ENCODE measurements at regions not wholly inside any gene's neighbourhood (a gene's known extent, or its start where the extent isn't known, plus 50 kb on each side); places are given as distances from the start of the nearest gene placed in this dataset.

DNA sequence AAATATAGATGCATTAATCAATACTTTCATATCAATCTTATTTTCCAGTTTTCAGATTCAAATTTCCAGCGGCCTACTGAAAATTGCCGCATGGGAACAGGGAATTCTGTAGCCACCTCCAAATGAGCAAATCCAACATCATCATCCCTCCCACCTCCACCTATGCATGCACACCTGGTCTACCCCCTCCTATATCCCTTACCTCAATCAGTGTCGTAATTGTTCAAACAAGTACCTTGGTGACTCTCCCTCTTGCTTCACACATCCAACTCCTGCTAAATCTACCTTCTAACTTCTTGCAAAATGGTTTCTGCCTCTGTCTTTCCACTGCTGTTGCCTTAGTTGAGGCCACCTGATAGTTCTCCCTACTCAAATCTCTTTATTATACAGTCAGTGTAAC, 160.1 kb downstream of the SOX9 start:
- no peak overlapping the region for H3K27ac ChIP-seq (ENCODE audit: low read depth, low read length)
- H3K79me2 ChIP-seq (ENCODE audit: insufficient read depth, low read length) = no peaks in the 10 kb centered on the region
- no peaks in the 10 kb centered on the region for H3K9me3 ChIP-seq (ENCODE audit: insufficient read depth, low read length)
- no peak overlapping the region for H3K9ac ChIP-seq (ENCODE audit: low read length)
- no peak overlapping the region for H2AFZ ChIP-seq (ENCODE audit: low read depth, low read length, severe bottlenecking)
- H3K4me2 ChIP-seq (ENCODE audit: low read depth, low read length, poor library complexity, severe bottlenecking) = no peak overlapping the region
- no peaks in the 10 kb centered on the region for H3K27me3 ChIP-seq (ENCODE audit: low read length)
- H3K36me3 ChIP-seq (ENCODE audit: low read length) = no peaks in the 10 kb centered on the region
- H3K4me3 ChIP-seq (ENCODE audit: insufficient read depth, low read length, poor library complexity, severe bottlenecking) = no peak overlapping the region
- H3F3A ChIP-seq (ENCODE audit: insufficient read depth) = no peaks in the 10 kb centered on the region
- no peaks in the 10 kb centered on the region for H4K20me1 ChIP-seq (ENCODE audit: low read depth, low read length)
- TF ChIP-seq, protein P1, sequence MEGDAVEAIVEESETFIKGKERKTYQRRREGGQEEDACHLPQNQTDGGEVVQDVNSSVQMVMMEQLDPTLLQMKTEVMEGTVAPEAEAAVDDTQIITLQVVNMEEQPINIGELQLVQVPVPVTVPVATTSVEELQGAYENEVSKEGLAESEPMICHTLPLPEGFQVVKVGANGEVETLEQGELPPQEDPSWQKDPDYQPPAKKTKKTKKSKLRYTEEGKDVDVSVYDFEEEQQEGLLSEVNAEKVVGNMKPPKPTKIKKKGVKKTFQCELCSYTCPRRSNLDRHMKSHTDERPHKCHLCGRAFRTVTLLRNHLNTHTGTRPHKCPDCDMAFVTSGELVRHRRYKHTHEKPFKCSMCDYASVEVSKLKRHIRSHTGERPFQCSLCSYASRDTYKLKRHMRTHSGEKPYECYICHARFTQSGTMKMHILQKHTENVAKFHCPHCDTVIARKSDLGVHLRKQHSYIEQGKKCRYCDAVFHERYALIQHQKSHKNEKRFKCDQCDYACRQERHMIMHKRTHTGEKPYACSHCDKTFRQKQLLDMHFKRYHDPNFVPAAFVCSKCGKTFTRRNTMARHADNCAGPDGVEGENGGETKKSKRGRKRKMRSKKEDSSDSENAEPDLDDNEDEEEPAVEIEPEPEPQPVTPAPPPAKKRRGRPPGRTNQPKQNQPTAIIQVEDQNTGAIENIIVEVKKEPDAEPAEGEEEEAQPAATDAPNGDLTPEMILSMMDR (IDR thresholded peaks at IDR 0.05; ENCODE audit: insufficient read depth, low read length, poor library complexity, severe bottlenecking) = no peak
- TF ChIP-seq EZH2phosphoT487 (conservative IDR thresholded peaks at IDR 0.05; ENCODE audit: low read length) = no peak
- H3K9me2 ChIP-seq (replicated peaks; ENCODE audit: insufficient read depth, low read length) = no peaks in the 10 kb centered on the region

DNA sequence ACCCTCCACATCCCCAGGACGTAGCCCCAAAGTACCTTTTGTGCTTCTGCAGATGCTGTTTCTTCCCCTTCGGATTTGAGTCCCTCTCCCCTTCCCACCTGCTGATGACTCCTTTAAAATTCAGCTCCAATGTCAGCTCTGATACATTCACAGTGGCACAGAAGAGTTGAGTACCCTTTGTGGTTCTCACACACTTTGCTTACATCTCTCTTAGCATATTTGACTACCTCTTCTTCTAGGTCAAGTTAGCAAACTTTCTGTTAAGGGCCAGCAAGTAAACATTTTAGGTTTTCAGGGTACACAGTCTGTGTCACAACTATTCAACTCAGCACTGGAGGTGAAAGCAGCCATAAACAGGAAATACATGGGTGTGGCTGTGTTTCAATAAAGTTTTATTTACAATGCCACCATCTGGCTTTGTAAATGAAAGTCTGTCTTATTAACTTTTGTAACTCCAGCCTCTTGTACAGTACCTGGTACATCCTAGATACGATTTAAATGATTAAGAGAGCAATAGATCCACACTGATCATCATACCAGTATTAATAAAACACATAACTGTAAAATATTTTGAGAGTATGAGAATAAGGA, 161.7 kb downstream of the SOX9 start:
- Histone ChIP-seq H3K9me3 (ENCODE audit: insufficient read depth, low read length) (no peaks in the 10 kb centered on the region), H3K79me2 (ENCODE audit: insufficient read depth, low read length) (no peaks in the 10 kb centered on the region), H3K9ac (ENCODE audit: low read length) (no peak overlapping the region), H3K9me2 (replicated peaks; ENCODE audit: insufficient read depth, low read length) (no peaks in the 10 kb centered on the region), H3F3A (ENCODE audit: insufficient read depth) (no peaks in the 10 kb centered on the region), H3K27me3 (ENCODE audit: low read length) (no peaks in the 10 kb centered on the region), H3K4me3 (ENCODE audit: insufficient read depth, low read length, poor library complexity, severe bottlenecking) (no peak overlapping the region), H3K27ac (ENCODE audit: low read depth, low read length) (no peak overlapping the region), H3K4me2 (ENCODE audit: low read depth, low read length, poor library complexity, severe bottlenecking) (no peak overlapping the region), H2AFZ (ENCODE audit: low read depth, low read length, severe bottlenecking) (no peak overlapping the region), H4K20me1 (ENCODE audit: low read depth, low read length) (no peaks in the 10 kb centered on the region), H3K36me3 (ENCODE audit: low read length) (no peaks in the 10 kb centered on the region)
- TF ChIP-seq, protein P1 (IDR thresholded peaks at IDR 0.05; ENCODE audit: insufficient read depth, low read length, poor library complexity, severe bottlenecking) = no peak
- no peak for TF ChIP-seq EZH2phosphoT487 (conservative IDR thresholded peaks at IDR 0.05; ENCODE audit: low read length)

DNA sequence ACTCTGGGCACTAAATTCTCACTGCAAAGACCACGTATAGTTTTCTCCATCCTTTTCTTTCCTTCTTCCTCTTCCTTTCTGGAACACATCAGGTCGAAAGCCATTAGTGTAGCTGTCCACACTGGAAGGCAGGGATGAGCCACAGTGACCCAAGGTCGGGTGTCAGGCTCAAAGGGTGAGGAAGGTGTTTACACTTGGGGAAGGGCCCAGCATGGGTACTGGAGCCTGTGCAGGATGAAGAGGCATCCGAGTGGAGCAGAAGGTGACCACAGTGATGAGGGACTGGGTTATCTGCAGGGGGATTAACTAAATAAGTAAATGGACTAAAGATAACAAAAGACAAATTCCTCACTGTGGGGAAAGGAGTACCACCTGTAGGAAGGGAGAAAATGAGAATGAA, 164.0 kb downstream of the SOX9 start:
- Histone ChIP-seq H3K9me3 (ENCODE audit: insufficient read depth, low read length) (no peaks in the 10 kb centered on the region), H3K4me2 (ENCODE audit: low read depth, low read length, poor library complexity, severe bottlenecking) (no peak overlapping the region), H3K27me3 (ENCODE audit: low read length) (no peaks in the 10 kb centered on the region), H4K20me1 (ENCODE audit: low read depth, low read length) (no peaks in the 10 kb centered on the region), H3F3A (ENCODE audit: insufficient read depth) (no peaks in the 10 kb centered on the region), H3K9ac (ENCODE audit: low read length) (no peak overlapping the region), H2AFZ (ENCODE audit: low read depth, low read length, severe bottlenecking) (no peak overlapping the region), H3K4me3 (ENCODE audit: insufficient read depth, low read length, poor library complexity, severe bottlenecking) (no peak overlapping the region), H3K36me3 (ENCODE audit: low read length) (no peaks in the 10 kb centered on the region), H3K9me2 (replicated peaks; ENCODE audit: insufficient read depth, low read length) (no peaks in the 10 kb centered on the region), H3K27ac (ENCODE audit: low read depth, low read length) (no peak overlapping the region), H3K79me2 (ENCODE audit: insufficient read depth, low read length) (no peaks in the 10 kb centered on the region)
- TF ChIP-seq, protein P1 (IDR thresholded peaks at IDR 0.05; ENCODE audit: insufficient read depth, low read length, poor library complexity, severe bottlenecking) = no peak
- no peak for TF ChIP-seq EZH2phosphoT487 (conservative IDR thresholded peaks at IDR 0.05; ENCODE audit: low read length)
